Fibroblast of villous mesenchyme (primary cell): ENCODE measurements at regions not wholly inside any gene's neighbourhood (a gene's known extent, or its start where the extent isn't known, plus 50 kb on each side); places are given as distances from the start of the nearest gene placed in this dataset.

Experiments
- DNase-seq: peaks from one replicate; pipeline ENCODE4 v3.0.0-alpha.2; 2010; ENCODE audit warnings: low read depth
- H3K4me3 ChIP-seq: 2 replicates; pipeline ENCODE4 v1.5.1; 2011; ENCODE audit warnings: low read depth, mild to moderate bottlenecking, low read length
- TF ChIP-seq, protein P1 (sequence below): IDR thresholded peaks from 2 replicates; pipeline ENCODE4 v1.5.1; 2012; ENCODE audit warnings: low read depth, mild to moderate bottlenecking, low read length; ENCODE audit not compliant: insufficient read depth

DNA sequence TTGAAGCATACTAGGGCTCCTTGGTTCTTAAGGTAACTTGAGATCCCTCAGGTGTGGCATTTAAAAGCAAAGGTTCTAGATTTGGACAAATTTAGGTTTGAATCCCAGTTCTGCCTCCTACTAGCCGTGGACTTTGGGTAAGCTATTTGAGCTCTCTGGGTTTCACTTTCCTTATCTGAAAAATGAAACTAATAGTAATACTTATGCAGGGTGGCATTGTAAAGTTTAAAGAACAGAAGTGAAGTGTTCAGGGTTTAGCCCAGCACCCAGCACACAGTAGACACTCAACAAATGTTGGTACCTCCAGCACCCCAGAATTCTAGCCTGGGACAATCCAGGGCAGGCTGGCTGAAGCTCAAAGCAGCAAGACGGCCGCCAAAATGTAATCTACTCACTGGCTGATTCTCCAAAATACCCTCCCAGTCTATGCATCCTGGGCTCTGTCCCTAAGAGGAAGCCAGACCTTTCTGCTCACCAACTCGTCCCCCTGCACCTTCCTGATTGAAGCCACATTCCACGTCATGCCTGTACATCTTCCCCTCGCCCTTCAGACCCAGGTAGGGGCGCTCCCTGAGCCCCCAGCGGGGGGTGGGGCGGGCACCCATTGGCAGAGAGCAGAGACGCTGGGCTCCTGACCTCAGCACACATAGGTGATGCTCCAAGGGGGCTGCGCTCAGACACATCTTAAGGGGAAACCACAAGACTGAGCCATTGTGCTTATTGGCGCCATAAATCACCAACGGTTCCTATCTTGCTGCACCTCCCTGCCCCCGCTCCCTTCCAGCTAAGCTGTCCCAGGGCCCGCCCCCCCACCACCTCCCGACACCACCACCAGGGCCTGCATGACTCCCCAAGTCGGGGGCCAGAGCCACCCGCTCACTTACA, 160.6 kb downstream of the BCOR start:
- no peak overlapping the region for H3K4me3 ChIP-seq
- DNase-seq, result no peak
- TF ChIP-seq, protein P1, sequence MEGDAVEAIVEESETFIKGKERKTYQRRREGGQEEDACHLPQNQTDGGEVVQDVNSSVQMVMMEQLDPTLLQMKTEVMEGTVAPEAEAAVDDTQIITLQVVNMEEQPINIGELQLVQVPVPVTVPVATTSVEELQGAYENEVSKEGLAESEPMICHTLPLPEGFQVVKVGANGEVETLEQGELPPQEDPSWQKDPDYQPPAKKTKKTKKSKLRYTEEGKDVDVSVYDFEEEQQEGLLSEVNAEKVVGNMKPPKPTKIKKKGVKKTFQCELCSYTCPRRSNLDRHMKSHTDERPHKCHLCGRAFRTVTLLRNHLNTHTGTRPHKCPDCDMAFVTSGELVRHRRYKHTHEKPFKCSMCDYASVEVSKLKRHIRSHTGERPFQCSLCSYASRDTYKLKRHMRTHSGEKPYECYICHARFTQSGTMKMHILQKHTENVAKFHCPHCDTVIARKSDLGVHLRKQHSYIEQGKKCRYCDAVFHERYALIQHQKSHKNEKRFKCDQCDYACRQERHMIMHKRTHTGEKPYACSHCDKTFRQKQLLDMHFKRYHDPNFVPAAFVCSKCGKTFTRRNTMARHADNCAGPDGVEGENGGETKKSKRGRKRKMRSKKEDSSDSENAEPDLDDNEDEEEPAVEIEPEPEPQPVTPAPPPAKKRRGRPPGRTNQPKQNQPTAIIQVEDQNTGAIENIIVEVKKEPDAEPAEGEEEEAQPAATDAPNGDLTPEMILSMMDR, result no peak

DNA sequence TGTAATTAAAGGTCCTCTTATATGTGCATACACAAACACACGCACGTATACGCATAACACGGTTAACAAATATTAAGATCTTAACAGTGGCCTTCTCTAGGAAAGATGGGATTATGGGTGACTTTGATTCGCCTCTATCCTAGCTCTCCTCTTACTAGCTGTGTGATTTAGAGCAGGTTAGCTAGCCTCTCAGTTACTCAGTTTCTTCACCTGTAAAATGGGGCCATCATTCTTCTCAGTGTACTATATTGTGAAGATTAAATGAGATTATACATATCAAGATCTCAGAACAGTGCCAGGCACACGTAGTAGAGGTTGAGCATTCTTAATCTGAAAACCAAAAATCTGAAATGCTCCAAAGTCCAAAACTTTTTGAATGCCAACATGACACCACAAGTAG, 159.3 kb downstream of the BCOR start:
- no peak for DNase-seq
- TF ChIP-seq, protein P1, result no peak
- no peak overlapping the region for H3K4me3 ChIP-seq

DNA sequence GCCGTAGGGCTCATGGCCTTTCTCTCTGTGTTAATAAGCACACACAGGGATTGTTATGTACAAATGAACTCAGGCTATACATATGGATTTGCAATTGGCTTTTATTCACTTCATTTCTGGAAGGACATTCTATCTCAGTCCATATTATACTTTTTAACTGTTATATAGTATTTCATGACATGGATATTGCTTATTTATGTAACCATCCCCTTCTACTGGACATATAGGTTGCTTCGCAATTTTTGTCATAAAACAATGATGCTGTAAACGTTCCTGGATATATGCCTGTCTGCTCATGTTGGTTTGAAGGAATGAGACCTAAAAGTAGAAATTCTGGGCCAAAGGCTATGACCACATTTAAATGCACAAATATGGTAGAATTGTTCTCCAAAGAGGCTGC, 158.1 kb downstream of the BCOR start:
- no peak overlapping the region for H3K4me3 ChIP-seq
- DNase-seq, result no peak
- TF ChIP-seq, protein P1, result no peak

DNA sequence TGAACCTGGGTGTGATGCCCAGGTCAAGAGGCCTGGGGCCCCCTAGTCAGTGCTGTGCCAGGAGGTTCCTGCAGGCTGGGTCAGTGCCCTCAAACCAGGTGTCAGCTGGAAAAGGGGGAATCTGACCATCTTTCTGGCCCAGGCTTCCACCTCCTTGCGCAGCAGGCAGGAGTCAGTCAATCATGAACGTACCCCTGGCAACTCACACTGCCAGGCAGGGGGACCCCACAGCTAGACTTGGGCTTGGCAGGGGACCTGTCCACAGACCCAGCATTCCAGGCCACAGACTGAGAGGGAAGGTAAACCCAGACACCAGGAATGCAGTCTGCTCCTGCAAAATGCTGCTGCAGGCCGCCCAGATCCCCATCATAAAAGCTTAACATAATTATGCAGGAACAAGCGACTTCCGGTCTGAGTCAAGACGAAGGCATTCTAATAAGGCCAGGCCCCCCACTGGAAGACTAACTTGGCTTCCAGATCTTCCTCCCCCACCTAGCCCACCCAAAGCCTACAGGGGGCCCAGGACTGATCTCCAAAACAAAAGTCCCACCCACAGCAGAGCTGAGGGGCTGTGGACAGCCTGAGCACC, 156.3 kb downstream of the BCOR start:
- DNase-seq, result no peak
- TF ChIP-seq, protein P1, result no peak
- no peak overlapping the region for H3K4me3 ChIP-seq

DNA sequence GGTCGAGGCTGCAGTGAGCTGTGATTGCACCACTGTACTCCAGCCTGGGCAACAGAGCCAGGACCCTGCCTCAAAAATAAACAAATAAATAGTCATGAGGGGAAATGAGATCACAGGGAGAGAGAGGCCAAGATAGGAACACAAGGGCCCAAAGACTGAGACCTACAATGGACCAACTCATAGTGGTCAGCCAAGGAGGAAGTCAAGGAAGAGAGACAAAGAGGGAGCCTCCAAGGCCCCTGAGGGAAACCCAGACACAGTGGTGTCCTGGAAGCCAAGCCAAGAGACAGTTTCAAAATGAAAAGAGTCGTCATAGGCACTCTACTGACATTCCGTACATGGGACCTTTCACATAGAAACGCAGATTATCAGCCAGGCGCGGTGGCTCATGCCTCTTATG, 153.3 kb downstream of the BCOR start:
- TF ChIP-seq, protein P1, result no peak
- no peak overlapping the region for H3K4me3 ChIP-seq
- no peak for DNase-seq

DNA sequence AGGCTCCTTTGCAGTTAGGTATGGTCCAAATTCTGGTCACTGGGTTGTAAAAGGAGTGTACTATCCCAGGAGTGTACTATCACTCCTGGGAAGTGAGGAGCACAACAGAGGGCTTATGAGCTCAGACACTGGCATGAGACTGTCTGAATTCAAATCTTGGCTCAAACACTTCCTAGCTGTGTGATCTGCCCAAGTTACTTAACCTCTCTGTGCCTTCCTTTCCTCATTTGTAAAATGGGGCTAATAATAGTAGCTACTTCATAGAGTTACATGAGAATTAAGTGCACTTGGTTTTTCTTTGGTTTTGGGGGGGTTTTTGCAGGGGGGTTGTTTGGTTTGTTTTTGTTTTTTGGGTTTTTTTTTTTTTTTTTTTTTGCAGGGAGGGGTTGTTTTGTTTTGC, 152.0 kb downstream of the BCOR start:
- TF ChIP-seq, protein P1, result no peak
- no peak overlapping the region for H3K4me3 ChIP-seq
- DNase-seq, result no peak

DNA sequence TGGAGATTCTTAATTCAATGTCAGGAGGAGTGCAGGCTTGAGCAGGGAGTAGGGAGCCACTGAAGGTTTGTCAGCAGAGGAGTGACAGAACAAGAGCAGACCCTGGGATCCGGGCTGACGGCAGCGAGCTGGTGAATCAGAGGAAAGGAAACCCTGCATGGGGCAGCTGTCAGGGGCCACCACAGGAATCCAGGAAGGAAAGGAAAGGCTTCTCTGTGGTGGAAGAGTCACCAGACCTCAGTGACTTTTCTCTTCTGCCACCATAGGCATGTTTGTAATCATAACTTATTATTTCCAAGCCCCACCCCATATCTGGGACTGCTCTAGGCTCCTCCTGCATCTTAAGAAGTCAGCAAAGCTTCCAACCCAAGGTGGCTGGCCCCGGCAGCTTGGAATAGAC, 150.9 kb downstream of the BCOR start:
- DNase-seq, result peak; percentile 47
- TF ChIP-seq, protein P1, result no peak

More for the DNA sequence above, 150.9 kb downstream of the BCOR start:
- H3K4me3 ChIP-seq, result no peak overlapping the region
